ENCODE measurements at regions not wholly inside any gene's neighbourhood (a gene's known extent, or its start where the extent isn't known, plus 50 kb on each side); places are given as distances from the start of the nearest gene placed in this dataset.

- ATAC-seq (no peak), DNase-seq (no peak)
- no peak for TF ChIP-seq CTCF (IDR thresholded peaks at IDR 0.05)
- intact Hi-C loops (cut with DNase I) = no loop called here
- H3K27me3 ChIP-seq (ENCODE audit: low read depth) = no peaks in the 10 kb centered on the region
- no peaks in the 10 kb centered on the region for H3K4me1 ChIP-seq
- no peaks in the 10 kb centered on the region for H3K36me3 ChIP-seq
- no peak overlapping the region for H3K27ac ChIP-seq
- H3K9me3 ChIP-seq = no peaks in the 10 kb centered on the region
- H3K4me3 ChIP-seq = no peak overlapping the region
Observed at GRCh38 chr17:70307430-70308225, 138.3 kb downstream of the KCNJ2 start.

DNA sequence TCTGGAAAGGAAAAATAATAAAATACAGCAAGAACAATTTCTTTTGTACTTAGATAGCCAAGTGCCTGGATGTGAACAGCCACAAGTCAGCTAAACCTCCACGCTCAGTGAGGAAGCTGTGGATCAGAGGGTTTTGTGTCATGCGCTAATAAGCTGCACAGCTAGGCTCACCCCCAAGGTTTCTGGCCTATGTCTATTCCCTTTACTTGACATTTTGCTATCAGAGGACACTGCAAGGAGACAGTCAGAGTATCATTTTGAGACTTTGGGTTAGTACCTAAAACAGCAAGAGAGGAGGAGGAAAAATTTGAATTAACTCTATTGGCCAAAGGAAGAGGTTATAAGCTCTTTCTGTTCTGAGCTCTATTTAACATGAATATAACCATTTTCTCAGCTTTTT, 139.3 kb downstream of the KCNJ2 start:
- Histone ChIP-seq H3K9me3 (no peaks in the 10 kb centered on the region), H3K27me3 (ENCODE audit: low read depth) (no peaks in the 10 kb centered on the region), H3K4me1 (no peaks in the 10 kb centered on the region), H3K27ac (no peak overlapping the region), H3K4me3 (no peak overlapping the region), H3K36me3 (no peaks in the 10 kb centered on the region)
- no peak for TF ChIP-seq CTCF (IDR thresholded peaks at IDR 0.05)
- intact Hi-C loops (cut with DNase I) = no loop called here
- ATAC-seq (no peak), DNase-seq (no peak)

- H3K27me3 ChIP-seq (ENCODE audit: low read depth) = no peaks in the 10 kb centered on the region
- no peak overlapping the region for H3K27ac ChIP-seq
- no peaks in the 10 kb centered on the region for H3K9me3 ChIP-seq
- no peak for TF ChIP-seq CTCF (IDR thresholded peaks at IDR 0.05)
- H3K36me3 ChIP-seq = no peaks in the 10 kb centered on the region
- ATAC-seq (no peak), DNase-seq (no peak)
- H3K4me3 ChIP-seq = no peak overlapping the region
- intact Hi-C loops (cut with DNase I) = no loop called here
- H3K4me1 ChIP-seq = no peaks in the 10 kb centered on the region
Observed at GRCh38 chr17:70310221-70310672, 140.9 kb downstream of the KCNJ2 start.

DNA sequence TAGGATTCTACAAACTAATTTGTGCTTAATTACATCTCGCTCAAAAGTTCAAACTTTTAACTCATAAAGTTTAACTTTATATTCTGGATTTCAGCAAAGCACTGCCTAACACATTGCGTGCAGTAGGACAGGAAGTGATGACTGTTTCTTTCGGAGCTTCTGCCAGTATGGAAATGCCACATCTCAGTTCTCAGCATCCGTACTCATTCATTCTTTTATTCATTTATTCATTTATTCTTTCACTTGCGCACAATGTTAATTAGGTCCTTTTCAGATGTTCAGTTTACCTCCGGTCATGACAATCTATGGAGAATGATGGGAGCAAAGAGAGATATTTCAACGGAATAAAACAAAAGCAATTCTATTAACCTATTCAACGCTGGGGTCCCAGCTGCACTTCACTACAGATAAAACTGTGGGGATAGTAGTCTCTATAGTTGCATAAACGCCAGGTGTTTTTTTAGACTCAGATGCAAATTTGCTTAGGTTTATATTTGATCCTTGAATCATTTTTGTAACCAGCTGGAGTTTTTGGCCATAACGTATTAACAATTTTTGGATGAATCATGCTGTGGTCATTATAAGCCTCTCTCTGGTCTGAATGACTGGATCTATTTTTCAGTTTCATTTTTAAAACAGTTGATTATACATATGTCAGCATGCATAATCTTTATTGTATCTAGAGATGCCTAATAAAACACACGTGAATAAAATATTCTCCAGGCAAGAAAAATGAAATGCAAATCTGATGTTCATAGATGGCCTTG, 143.9 kb downstream of the KCNJ2 start:
- H3K4me3 ChIP-seq = no peak overlapping the region
- no peak for DNase-seq
- H3K27me3 ChIP-seq (ENCODE audit: low read depth) = no peaks in the 10 kb centered on the region
- no peaks in the 10 kb centered on the region for H3K36me3 ChIP-seq
- ATAC-seq = no peak
- intact Hi-C loops (cut with DNase I) = no loop called here
- TF ChIP-seq CTCF (IDR thresholded peaks at IDR 0.05) = no peak
- H3K27ac ChIP-seq = no peak overlapping the region
- H3K9me3 ChIP-seq = no peaks in the 10 kb centered on the region
- no peaks in the 10 kb centered on the region for H3K4me1 ChIP-seq

GRCh38 chr17:70314096-70314495, 144.8 kb downstream of the KCNJ2 start:
- no peaks in the 10 kb centered on the region for H3K9me3 ChIP-seq
- TF ChIP-seq CTCF (IDR thresholded peaks at IDR 0.05) = no peak
- intact Hi-C loops (cut with DNase I) = no loop called here
- no peaks in the 10 kb centered on the region for H3K4me1 ChIP-seq
- no peak for DNase-seq
- ATAC-seq = no peak
- no peak overlapping the region for H3K27ac ChIP-seq
- no peak overlapping the region for H3K4me3 ChIP-seq
- H3K27me3 ChIP-seq (ENCODE audit: low read depth) = no peaks in the 10 kb centered on the region
- H3K36me3 ChIP-seq = no peaks in the 10 kb centered on the region

Data from lower lobe of right lung (tissue), 2 donors.